H1 (cell line): ENCODE measurements at regions not wholly inside any gene's neighbourhood (a gene's known extent, or its start where the extent isn't known, plus 50 kb on each side); places are given as distances from the start of the nearest gene placed in this dataset.

Experiments used
- CTCF ChIA-PET: fragments of 300-600 bp; sonication (Branson Sonifier 250); formaldehyde crosslinking; loops from one replicate; lab custom pipeline; 2021; ENCODE audit not compliant: partially characterized antibody; lab: Charles Lee
- POLR2A ChIA-PET: fragments of 300-600 bp; sonication (Branson Sonifier 250); formaldehyde crosslinking; loops from one replicate; lab custom pipeline; 2021; ENCODE audit warnings: inconsistent platforms; ENCODE audit not compliant: partially characterized antibody; lab: Charles Lee
- DNase-seq, 2 experiments: peaks; one replicate each; pipeline versions ENCODE4 v3.0.0 to v3.0.0-alpha.2; 2010 to 2022; ENCODE audit warnings: low spot score in 2 of 2, low read depth in 1 of 2, mixed read lengths in 1 of 2
- FAIRE-seq: peaks from 2 replicates; lab custom pipeline; 2011; peaks lifted over from hg19 to GRCh38; lab: Jason Lieb, UNC
- H2AFZ ChIP-seq: 2 replicates; pipeline ENCODE4 v1.8.1; 2012; ENCODE audit warnings: low read length, inconsistent platforms
- H2AK5ac ChIP-seq: 2 replicates; pipeline ENCODE4 v1.6.1; 2013; ENCODE audit warnings: low read depth, low read length
- H2BK120ac ChIP-seq: replicated peaks from 2 replicates; pipeline ENCODE3; 2013; ENCODE audit warnings: low read depth, low read length, inconsistent platforms
- H2BK12ac ChIP-seq: 2 replicates; pipeline ENCODE4 v1.6.1; 2013; ENCODE audit warnings: low read depth, low read length
- H2BK15ac ChIP-seq: 2 replicates; pipeline ENCODE4 v1.6.1; 2013; ENCODE audit warnings: low read length
- H2BK20ac ChIP-seq: 2 replicates; pipeline ENCODE4 v1.6.1; 2013; ENCODE audit warnings: low read length
- H2BK5ac ChIP-seq: 2 replicates; pipeline ENCODE4 v1.6.1; 2013; ENCODE audit warnings: low read depth, low read length
- H3K14ac ChIP-seq: 2 replicates; pipeline ENCODE4 v1.6.1; 2013; ENCODE audit warnings: inconsistent platforms; ENCODE audit not compliant: insufficient read length
- H3K18ac ChIP-seq: 2 replicates; pipeline ENCODE4 v1.6.1; 2013; ENCODE audit warnings: low read length; ENCODE audit errors: extremely low read depth
- H3K23ac ChIP-seq: 2 replicates; pipeline ENCODE4 v1.6.1; 2013; ENCODE audit warnings: inconsistent platforms; ENCODE audit not compliant: insufficient read length
- H3K23me2 ChIP-seq: 2 replicates; pipeline ENCODE4 v1.6.1; 2013; ENCODE audit warnings: low read depth, low read length
- H3K27ac ChIP-seq: 2 replicates; pipeline ENCODE4 v1.6.1; 2011; ENCODE audit warnings: low read depth, low read length, inconsistent platforms
- H3K27me3 ChIP-seq, 4 experiments: replicated peaks in 1 of 4; 1 replicate in 1 of 4; 2 replicates in 3 of 4; pipeline versions ENCODE4 v1.6.1 to v1.8.1; 2011 to 2013; ENCODE audit warnings: low read length in 3 of 4, mild to moderate bottlenecking in 3 of 4, inconsistent platforms in 2 of 4, mixed read lengths in 2 of 4, moderate library complexity in 1 of 4; ENCODE audit not compliant: control insufficient read depth in 3 of 4, insufficient read depth in 3 of 4; ENCODE audit errors: extremely low read depth in 1 of 4
- H3K36me3 ChIP-seq, 4 experiments: 2 replicates each; pipeline versions ENCODE4 v1.6.1 to v1.8.1; 2011 to 2013; ENCODE audit warnings: mild to moderate bottlenecking in 4 of 4, low read length in 3 of 4, moderate library complexity in 2 of 4, control low read depth in 1 of 4, inconsistent platforms in 1 of 4; ENCODE audit not compliant: insufficient read depth in 4 of 4, control insufficient read depth in 2 of 4
- H3K4ac ChIP-seq: replicated peaks from 2 replicates; pipeline ENCODE3; 2013; ENCODE audit warnings: low read length, low read depth, mixed read lengths, inconsistent platforms; ENCODE audit not compliant: insufficient read length
- H3K4me1 ChIP-seq, 4 experiments: replicated peaks in 1 of 4; 1 replicate in 1 of 4; 2 replicates in 3 of 4; pipeline versions ENCODE4 v1.6.1 to v1.8.1; 2011 to 2013; ENCODE audit warnings: low read length in 3 of 4, inconsistent platforms in 2 of 4, mixed read lengths in 1 of 4; ENCODE audit not compliant: insufficient read depth in 4 of 4, control insufficient read depth in 3 of 4
- H3K4me2 ChIP-seq, 2 experiments: 2 replicates each; pipeline versions ENCODE4 v1.6.1 to v1.8.1; 2011 to 2013; ENCODE audit warnings: low read depth in 2 of 2, low read length in 2 of 2, control low read depth in 1 of 2, inconsistent platforms in 1 of 2, mild to moderate bottlenecking in 1 of 2; ENCODE audit not compliant: insufficient read depth in 1 of 2
- H3K4me3 ChIP-seq, 4 experiments: fragments of 200-600, 300-600 bp in 1 of 4; sonication (generic), shearing (Covaris generic), sonication (Bioruptor Twin) in 1 of 4; 2 replicates each; pipeline versions ENCODE4 v1.5.1 to v1.8.1; 2011 to 2016; ENCODE audit warnings: low read length in 4 of 4, low read depth in 3 of 4, control low read depth in 2 of 4, inconsistent platforms in 2 of 4, mild to moderate bottlenecking in 2 of 4, mixed read lengths in 1 of 4, moderate library complexity in 1 of 4; ENCODE audit not compliant: insufficient read depth in 2 of 4; ENCODE audit errors: extremely low read depth in 1 of 4
- H3K56ac ChIP-seq: replicated peaks from 2 replicates; pipeline ENCODE3; 2013; ENCODE audit warnings: low read depth, mild to moderate bottlenecking, mixed read lengths, low read length, inconsistent platforms; ENCODE audit not compliant: insufficient read length
- H3K79me1 ChIP-seq: 2 replicates; pipeline ENCODE4 v1.6.1; 2013; ENCODE audit warnings: low read depth, low read length, control low read depth
- H3K79me2 ChIP-seq, 2 experiments: 2 replicates each; pipeline versions ENCODE4 v1.6.1 to v1.8.1; 2012 to 2013; ENCODE audit warnings: low read length in 2 of 2, mild to moderate bottlenecking in 2 of 2, inconsistent platforms in 1 of 2; ENCODE audit not compliant: insufficient read depth in 2 of 2, control insufficient read depth in 1 of 2
- H3K9ac ChIP-seq, 4 experiments: replicated peaks in 1 of 4; 1 replicate in 1 of 4; 2 replicates in 3 of 4; pipeline versions ENCODE4 v1.6.1 to v1.8.1; 2011 to 2013; ENCODE audit warnings: low read depth in 3 of 4, low read length in 3 of 4, control low read depth in 2 of 4, mild to moderate bottlenecking in 2 of 4, moderate library complexity in 2 of 4, inconsistent platforms in 1 of 4; ENCODE audit errors: extremely low read depth in 1 of 4
- H3K9me3 ChIP-seq, 2 experiments: 2 replicates each; pipeline versions ENCODE4 v1.6.1 to v1.8.1; 2012 to 2013; ENCODE audit warnings: mild to moderate bottlenecking in 2 of 2, moderate library complexity in 2 of 2, control low read depth in 1 of 2, inconsistent platforms in 1 of 2, low read depth in 1 of 2, low read length in 1 of 2, mixed read lengths in 1 of 2; ENCODE audit not compliant: insufficient read depth in 2 of 2
- H4K20me1 ChIP-seq, 2 experiments: replicated peaks in 1 of 2; 2 replicates each; pipeline versions ENCODE3 to v1.8.1; 2011 to 2013; ENCODE audit warnings: inconsistent platforms in 2 of 2, low read length in 2 of 2, mild to moderate bottlenecking in 1 of 2; ENCODE audit not compliant: insufficient read depth in 2 of 2, control insufficient read depth in 1 of 2
- H4K5ac ChIP-seq: 2 replicates; pipeline ENCODE4 v1.6.1; 2013; ENCODE audit warnings: low read length, low read depth, mixed read lengths, inconsistent platforms; ENCODE audit not compliant: insufficient read length
- H4K8ac ChIP-seq: 2 replicates; pipeline ENCODE4 v1.8.0; 2013; ENCODE audit warnings: mild to moderate bottlenecking, moderate library complexity, low read length, inconsistent platforms; ENCODE audit not compliant: insufficient read depth; ENCODE audit errors: extremely low read depth
- H4K91ac ChIP-seq: replicated peaks from 2 replicates; pipeline ENCODE3; 2013; ENCODE audit warnings: low read length, mixed read lengths, inconsistent platforms; ENCODE audit not compliant: insufficient read length
- BCL11A ChIP-seq, 2 experiments: IDR thresholded peaks; one replicate each; pipeline ENCODE4 v1.6.1; 2011; ENCODE audit warnings: low read depth in 2 of 2, low read length in 2 of 2, mild to moderate bottlenecking in 2 of 2
- CHD2 ChIP-seq: IDR thresholded peaks from 2 replicates; pipeline ENCODE4 v1.6.1; 2012; ENCODE audit warnings: low read length, improper control_type of control experiment
- CREB1 ChIP-seq: IDR thresholded peaks from 2 replicates; pipeline ENCODE4 v1.6.1; 2012; ENCODE audit warnings: inconsistent platforms
- EP300 ChIP-seq, 2 experiments: IDR thresholded peaks; 1 replicate in 1 of 2; 2 replicates in 1 of 2; pipeline ENCODE4 v1.6.1; 2011 to 2012; ENCODE audit warnings: low read depth in 2 of 2, low read length in 2 of 2, mild to moderate bottlenecking in 2 of 2, borderline replicate concordance in 1 of 2, inconsistent platforms in 1 of 2, moderate library complexity in 1 of 2
- RXRA ChIP-seq: IDR thresholded peaks from 2 replicates; pipeline ENCODE4 v1.6.1; 2011; ENCODE audit warnings: low read depth, mild to moderate bottlenecking, low read length, moderate library complexity; ENCODE audit not compliant: insufficient read depth
- SAP30 ChIP-seq: fragments of 300-600 bp; sonication (generic); IDR thresholded peaks from 2 replicates; pipeline ENCODE4 v1.7.1; 2012; ENCODE audit warnings: low read length, moderate library complexity, mild to moderate bottlenecking, inconsistent platforms; ENCODE audit not compliant: insufficient read depth, insufficient replicate concordance
- SIRT6 ChIP-seq: IDR thresholded peaks from one replicate; pipeline ENCODE4 v1.7.1; 2012; ENCODE audit warnings: low read length, inconsistent platforms
- SIX5 ChIP-seq: IDR thresholded peaks from 2 replicates; pipeline ENCODE4 v1.6.1; 2011; ENCODE audit warnings: mild to moderate bottlenecking, low read depth, low read length
- SRF ChIP-seq: IDR thresholded peaks from 2 replicates; pipeline ENCODE4 v1.6.1; 2011; ENCODE audit warnings: mild to moderate bottlenecking, low read depth, low read length, moderate library complexity
- SUZ12 ChIP-seq: fragments of 200-600 bp; sonication (generic); IDR thresholded peaks from 2 replicates; pipeline ENCODE4 v1.6.1; 2012; ENCODE audit warnings: mild to moderate bottlenecking, inconsistent platforms, low read length, moderate library complexity, mixed read lengths
- YY1 ChIP-seq: IDR thresholded peaks from 2 replicates; pipeline ENCODE4 v1.6.1; 2011; ENCODE audit warnings: low read depth, mild to moderate bottlenecking, low read length
- WGBS, 2 experiments: shearing (Covaris generic) in 1 of 2; methylation state at CpG; one replicate each; pipeline versions ENCODE4 v1.1.6 to v1.1.7; 2013 to 2015; ENCODE audit warnings: low lambda C conversion rate in 2 of 2, mixed read lengths in 2 of 2, inconsistent platforms in 1 of 2, low coverage in 1 of 2, missing lambda C conversion rate in 1 of 2; ENCODE audit not compliant: insufficient replicate concordance in 2 of 2, insufficient coverage in 1 of 2, insufficient read length in 1 of 2; ENCODE audit errors: extremely low coverage in 1 of 2, missing lambda C conversion rate in 1 of 2; 5-methylcytosine and 5-hydroxymethylcytosine counted together

GRCh38 chr5:118270526-118270925, 717.8 kb downstream of the DTWD2 start:
- no peak overlapping the region for H3K27ac ChIP-seq
- no peak overlapping the region for H3K23ac ChIP-seq
- ChIA-PET CTCF (no interaction called here), POLR2A (no interaction called here)
- H3K56ac ChIP-seq: no peak overlapping the region
- H3K23me2 ChIP-seq: no peaks in the 10 kb centered on the region
- DNase-seq: no peak
- H2AFZ ChIP-seq: no peak overlapping the region
- no peak overlapping the region for H3K9ac ChIP-seq
- no peaks in the 10 kb centered on the region for H3K9me3 ChIP-seq
- no peak overlapping the region for H2AK5ac ChIP-seq
- H2BK12ac ChIP-seq: no peak overlapping the region
- H2BK15ac ChIP-seq: no peak overlapping the region
- H3K79me2 ChIP-seq: no peaks in the 10 kb centered on the region
- H3K4me3 ChIP-seq: no peak overlapping the region
- H4K8ac ChIP-seq: no peak overlapping the region
- no peak overlapping the region for H2BK120ac ChIP-seq
- H3K27me3 ChIP-seq: no peaks in the 10 kb centered on the region
- H3K14ac ChIP-seq: no peak overlapping the region
- WGBS, 2 experiments: 100% methylated on average over 1 of the region's 1 CpG; no CpG with 5 or more reads in 1 of the 2 experiments
- H4K20me1 ChIP-seq: no peaks in the 10 kb centered on the region
- no peak overlapping the region for H3K4ac ChIP-seq
- H3K79me1 ChIP-seq: no peaks in the 10 kb centered on the region
- no peaks in the 10 kb centered on the region for H3K4me1 ChIP-seq
- no peak for TF ChIP-seq SRF
- TF ChIP-seq RXRA: no peak
- TF ChIP-seq SIX5: no peak
- TF ChIP-seq BCL11A (IDR thresholded peaks at IDR 0.05; ENCODE audit: low read depth in 2 of 2, low read length in 2 of 2): no peak
- no peak for TF ChIP-seq SAP30
- no peak for TF ChIP-seq EP300 (IDR thresholded peaks at IDR 0.05; ENCODE audit: borderline replicate concordance in 1 of 2, low read depth in 2 of 2, low read length in 2 of 2)
- TF ChIP-seq CREB1: no peak
- no peak for TF ChIP-seq CHD2
- TF ChIP-seq SIRT6: no peak
- no peak for TF ChIP-seq SUZ12
- TF ChIP-seq YY1: no peak
- TF ChIP-seq, all 59 proteins: peak for 0
- H4K5ac ChIP-seq: no peak overlapping the region
- H2BK20ac ChIP-seq: no peak overlapping the region
- no peak overlapping the region for H2BK5ac ChIP-seq
- H4K91ac ChIP-seq: no peak overlapping the region
- no peak overlapping the region for H3K4me2 ChIP-seq
- H3K18ac ChIP-seq: no peak overlapping the region
- no peak for FAIRE-seq
- H3K36me3 ChIP-seq: no peaks in the 10 kb centered on the region
